ENCODE measurements at regions not wholly inside any gene's neighbourhood (a gene's known extent, or its start where the extent isn't known, plus 50 kb on each side); places are given as distances from the start of the nearest gene placed in this dataset.

GRCh38 chr3:6709178-6709577 is 151.7 kb upstream of the GRM7 start:
- no peak for DNase-seq (ENCODE audit: low read depth in 1 of 2, low spot score in 1 of 2)
- Histone ChIP-seq H3K27ac (no peak overlapping the region), H3K4me1 (no peaks in the 10 kb centered on the region), H3K4me3 (no peak overlapping the region), H3K4me2 (no peak overlapping the region), H3K9me3 (no peaks in the 10 kb centered on the region)
- POLR2A ChIA-PET: no interaction called here
- WGBS (ENCODE audit: missing lambda C conversion rate): under 1% methylated on average over 6 of the region's 6 CpGs
- TF ChIP-seq RCOR1 (IDR thresholded peaks at IDR 0.05; ENCODE audit: low read depth, low read length) (no peak), RARB (CRISPR knock-in tag; IDR thresholded peaks at IDR 0.05) (no peak)
- CTCF ChIA-PET: no interaction called here
- ATAC-seq: no peak
- FAIRE-seq: no peak

GRCh38 chr3:6714962-6715361 is 146.0 kb upstream of the GRM7 start:
- H3K27ac ChIP-seq: no peak overlapping the region
- FAIRE-seq (no peak), DNase-seq (ENCODE audit: low read depth in 1 of 2, low spot score in 1 of 2) (no peak), ATAC-seq (no peak)
- ChIA-PET CTCF (no interaction called here), POLR2A (no interaction called here)
- no peak for TF ChIP-seq MAX (IDR thresholded peaks at IDR 0.05)
- TF ChIP-seq, protein P1, sequence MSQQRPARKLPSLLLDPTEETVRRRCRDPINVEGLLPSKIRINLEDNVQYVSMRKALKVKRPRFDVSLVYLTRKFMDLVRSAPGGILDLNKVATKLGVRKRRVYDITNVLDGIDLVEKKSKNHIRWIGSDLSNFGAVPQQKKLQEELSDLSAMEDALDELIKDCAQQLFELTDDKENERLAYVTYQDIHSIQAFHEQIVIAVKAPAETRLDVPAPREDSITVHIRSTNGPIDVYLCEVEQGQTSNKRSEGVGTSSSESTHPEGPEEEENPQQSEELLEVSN (IDR thresholded peaks at IDR 0.05; ENCODE audit: borderline replicate concordance, low read depth): no peak
- TF ChIP-seq EP300 (IDR thresholded peaks at IDR 0.05): no peak
- no peak for TF ChIP-seq HDAC2 (IDR thresholded peaks at IDR 0.05)
- no peak for TF ChIP-seq HES2 (IDR thresholded peaks at IDR 0.05)
- TF ChIP-seq POLR2A (IDR thresholded peaks at IDR 0.05; ENCODE audit: low read length): no peak
- TF ChIP-seq, protein P2, sequence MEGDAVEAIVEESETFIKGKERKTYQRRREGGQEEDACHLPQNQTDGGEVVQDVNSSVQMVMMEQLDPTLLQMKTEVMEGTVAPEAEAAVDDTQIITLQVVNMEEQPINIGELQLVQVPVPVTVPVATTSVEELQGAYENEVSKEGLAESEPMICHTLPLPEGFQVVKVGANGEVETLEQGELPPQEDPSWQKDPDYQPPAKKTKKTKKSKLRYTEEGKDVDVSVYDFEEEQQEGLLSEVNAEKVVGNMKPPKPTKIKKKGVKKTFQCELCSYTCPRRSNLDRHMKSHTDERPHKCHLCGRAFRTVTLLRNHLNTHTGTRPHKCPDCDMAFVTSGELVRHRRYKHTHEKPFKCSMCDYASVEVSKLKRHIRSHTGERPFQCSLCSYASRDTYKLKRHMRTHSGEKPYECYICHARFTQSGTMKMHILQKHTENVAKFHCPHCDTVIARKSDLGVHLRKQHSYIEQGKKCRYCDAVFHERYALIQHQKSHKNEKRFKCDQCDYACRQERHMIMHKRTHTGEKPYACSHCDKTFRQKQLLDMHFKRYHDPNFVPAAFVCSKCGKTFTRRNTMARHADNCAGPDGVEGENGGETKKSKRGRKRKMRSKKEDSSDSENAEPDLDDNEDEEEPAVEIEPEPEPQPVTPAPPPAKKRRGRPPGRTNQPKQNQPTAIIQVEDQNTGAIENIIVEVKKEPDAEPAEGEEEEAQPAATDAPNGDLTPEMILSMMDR (IDR thresholded peaks at IDR 0.05): no peak
- TF ChIP-seq NR3C1 (IDR thresholded peaks at IDR 0.05): no peak
- TF ChIP-seq, protein P3, sequence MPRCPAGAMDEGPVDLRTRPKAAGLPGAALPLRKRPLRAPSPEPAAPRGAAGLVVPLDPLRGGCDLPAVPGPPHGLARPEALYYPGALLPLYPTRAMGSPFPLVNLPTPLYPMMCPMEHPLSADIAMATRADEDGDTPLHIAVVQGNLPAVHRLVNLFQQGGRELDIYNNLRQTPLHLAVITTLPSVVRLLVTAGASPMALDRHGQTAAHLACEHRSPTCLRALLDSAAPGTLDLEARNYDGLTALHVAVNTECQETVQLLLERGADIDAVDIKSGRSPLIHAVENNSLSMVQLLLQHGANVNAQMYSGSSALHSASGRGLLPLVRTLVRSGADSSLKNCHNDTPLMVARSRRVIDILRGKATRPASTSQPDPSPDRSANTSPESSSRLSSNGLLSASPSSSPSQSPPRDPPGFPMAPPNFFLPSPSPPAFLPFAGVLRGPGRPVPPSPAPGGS (IDR thresholded peaks at IDR 0.05): no peak
- TF ChIP-seq BHLHE40 (IDR thresholded peaks at IDR 0.05; ENCODE audit: low read depth, low read length): no peak
- no peak for TF ChIP-seq ZSCAN20 (CRISPR knock-in tag; IDR thresholded peaks at IDR 0.05)
- no peak for TF ChIP-seq HEYL (CRISPR knock-in tag; IDR thresholded peaks at IDR 0.05)
- no peak for TF ChIP-seq CHD4 (IDR thresholded peaks at IDR 0.05; ENCODE audit: borderline replicate concordance)
- no peak for TF ChIP-seq HMGXB4 (CRISPR knock-in tag; IDR thresholded peaks at IDR 0.05; ENCODE audit: borderline replicate concordance)
- TF ChIP-seq, protein P4, sequence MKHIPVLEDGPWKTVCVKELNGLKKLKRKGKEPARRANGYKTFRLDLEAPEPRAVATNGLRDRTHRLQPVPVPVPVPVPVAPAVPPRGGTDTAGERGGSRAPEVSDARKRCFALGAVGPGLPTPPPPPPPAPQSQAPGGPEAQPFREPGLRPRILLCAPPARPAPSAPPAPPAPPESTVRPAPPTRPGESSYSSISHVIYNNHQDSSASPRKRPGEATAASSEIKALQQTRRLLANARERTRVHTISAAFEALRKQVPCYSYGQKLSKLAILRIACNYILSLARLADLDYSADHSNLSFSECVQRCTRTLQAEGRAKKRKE (CRISPR knock-in tag; IDR thresholded peaks at IDR 0.05; ENCODE audit: low read depth): no peak
- TF ChIP-seq PHF8 (IDR thresholded peaks at IDR 0.05; ENCODE audit: borderline replicate concordance, low read depth): no peak
- no peak for TF ChIP-seq TFCP2L1 (CRISPR knock-in tag; IDR thresholded peaks at IDR 0.05)
- TF ChIP-seq EHMT2 (IDR thresholded peaks at IDR 0.05; ENCODE audit: low read depth): no peak
- no peak for TF ChIP-seq HOXB5 (CRISPR knock-in tag; IDR thresholded peaks at IDR 0.05)
- no peaks in the 10 kb centered on the region for H3K4me1 ChIP-seq
- H3K4me3 ChIP-seq: no peak overlapping the region
- WGBS (ENCODE audit: missing lambda C conversion rate): 11% methylated on average over 3 of the region's 3 CpGs
- no peaks in the 10 kb centered on the region for H3K9me3 ChIP-seq
- no peak overlapping the region for H3K4me2 ChIP-seq

All from A549 (cell line).